ENCODE measurements at regions not wholly inside any gene's neighbourhood (a gene's known extent, or its start where the extent isn't known, plus 50 kb on each side); places are given as distances from the start of the nearest gene placed in this dataset.

GRCh38 chr6:68012822-68013221, 622.3 kb upstream of the ADGRB3 start:
- H4K20me1 ChIP-seq (replicated peaks; ENCODE audit: control insufficient read depth, extremely low read depth, insufficient read depth, low read length) = no peaks in the 10 kb centered on the region
- FAIRE-seq (no peak), DNase-seq (ENCODE audit: low read depth, low spot score) (no peak)
- no TSS peak for BruUV-seq (replicated peaks)
- H3K27me3 ChIP-seq (ENCODE audit: control insufficient read depth in 2 of 2, insufficient read depth in 2 of 2, low read length in 2 of 2) = no peaks in the 10 kb centered on the region
- ChIA-PET CTCF (no interaction called here), POLR2A (no interaction called here)
- no peak overlapping the region for H3K4me3 ChIP-seq (replicated peaks in 1 of 3; ENCODE audit: insufficient read depth in 1 of 3, low read depth in 1 of 3, low read length in 3 of 3)
- TF ChIP-seq CTCF (IDR thresholded peaks at IDR 0.05; ENCODE audit: extremely low read depth in 1 of 2, insufficient read depth in 1 of 2, low read depth in 1 of 2, low read length in 2 of 2) = no peak
- H3K9ac ChIP-seq (replicated peaks; ENCODE audit: extremely low read depth, insufficient read depth, low read length) = no peak overlapping the region
- intact Hi-C loops (cut with micrococcal nuclease) = no loop called here
- no peak overlapping the region for H3K4me2 ChIP-seq (ENCODE audit: insufficient read depth, low read length)
- dilution Hi-C loops (cut with MboI; ENCODE audit: extremely low pct_ligation_motif_present, low sequenced_read_pairs) = no loop called here
- no peak overlapping the region for H2AFZ ChIP-seq (ENCODE audit: low read depth, low read length)
- peaks cover 1% of the 10 kb centered on the region for H3K9me3 ChIP-seq (replicated peaks; ENCODE audit: control insufficient read depth, insufficient read depth, low read length)
- H3K9me1 ChIP-seq (replicated peaks; ENCODE audit: control insufficient read depth, extremely low read depth, insufficient read depth, low read length) = no peaks in the 10 kb centered on the region
- H3K36me3 ChIP-seq (ENCODE audit: control insufficient read depth in 2 of 2, extremely low read depth in 1 of 2, insufficient read depth in 2 of 2, low read length in 2 of 2) = no peaks in the 10 kb centered on the region
- no peaks in the 10 kb centered on the region for H3K4me1 ChIP-seq (ENCODE audit: control insufficient read depth, extremely low read depth, insufficient read depth, low read length)
- no peaks in the 10 kb centered on the region for H3K79me2 ChIP-seq (ENCODE audit: control insufficient read depth, insufficient read depth, low read length)
- no peak overlapping the region for H3K27ac ChIP-seq (ENCODE audit: insufficient read depth, low read depth, low read length)

GRCh38 chr6:68010936-68011335, 624.1 kb upstream of the ADGRB3 start:
- ChIA-PET POLR2A (no interaction called here), CTCF (no interaction called here)
- no peak overlapping the region for H2AFZ ChIP-seq (ENCODE audit: low read depth, low read length)
- no peaks in the 10 kb centered on the region for H4K20me1 ChIP-seq (replicated peaks; ENCODE audit: control insufficient read depth, extremely low read depth, insufficient read depth, low read length)
- peaks cover 1% of the 10 kb centered on the region for H3K9me3 ChIP-seq (replicated peaks; ENCODE audit: control insufficient read depth, insufficient read depth, low read length)
- intact Hi-C loops (cut with micrococcal nuclease) = no loop called here
- FAIRE-seq (no peak), DNase-seq (ENCODE audit: low read depth, low spot score) (no peak)
- no peaks in the 10 kb centered on the region for H3K4me1 ChIP-seq (ENCODE audit: control insufficient read depth, extremely low read depth, insufficient read depth, low read length)
- H3K36me3 ChIP-seq (ENCODE audit: control insufficient read depth in 2 of 2, extremely low read depth in 1 of 2, insufficient read depth in 2 of 2, low read length in 2 of 2) = no peaks in the 10 kb centered on the region
- no peak overlapping the region for H3K9ac ChIP-seq (replicated peaks; ENCODE audit: extremely low read depth, insufficient read depth, low read length)
- dilution Hi-C loops (cut with MboI; ENCODE audit: extremely low pct_ligation_motif_present, low sequenced_read_pairs) = no loop called here
- no peaks in the 10 kb centered on the region for H3K27me3 ChIP-seq (ENCODE audit: control insufficient read depth in 2 of 2, insufficient read depth in 2 of 2, low read length in 2 of 2)
- BruUV-seq (replicated peaks) = no TSS peak
- TF ChIP-seq MYC (IDR thresholded peaks at IDR 0.05; ENCODE audit: low read depth, low read length) = no peak
- no peak for TF ChIP-seq FOS (IDR thresholded peaks at IDR 0.05; ENCODE audit: borderline replicate concordance, insufficient read depth, low read length)
- no peak for TF ChIP-seq POLR2AphosphoS5 (IDR thresholded peaks at IDR 0.05; ENCODE audit: insufficient read depth, low read depth, low read length)
- TF ChIP-seq GATA2 (IDR thresholded peaks at IDR 0.05; ENCODE audit: insufficient read depth, insufficient read length, low read depth, low read length) = no peak
- no peak for TF ChIP-seq JUN (IDR thresholded peaks at IDR 0.05; ENCODE audit: borderline replicate concordance, insufficient read depth, insufficient read length, low read depth)
- TF ChIP-seq MAX (IDR thresholded peaks at IDR 0.05; ENCODE audit: insufficient read depth, insufficient read length) = no peak
- TF ChIP-seq POLR2A (IDR thresholded peaks at IDR 0.05; ENCODE audit: low read depth, low read length) = no peak
- no peak for TF ChIP-seq EZH2 (IDR thresholded peaks at IDR 0.05; ENCODE audit: borderline replicate concordance, low read depth, low read length, severe bottlenecking)
- no peak for TF ChIP-seq CTCF (IDR thresholded peaks at IDR 0.05; ENCODE audit: extremely low read depth in 1 of 2, insufficient read depth in 1 of 2, low read depth in 1 of 2, low read length in 2 of 2)
- H3K27ac ChIP-seq (ENCODE audit: insufficient read depth, low read depth, low read length) = no peak overlapping the region
- no peak overlapping the region for H3K4me2 ChIP-seq (ENCODE audit: insufficient read depth, low read length)
- H3K9me1 ChIP-seq (replicated peaks; ENCODE audit: control insufficient read depth, extremely low read depth, insufficient read depth, low read length) = no peaks in the 10 kb centered on the region
- no peak overlapping the region for H3K4me3 ChIP-seq (replicated peaks in 1 of 3; ENCODE audit: insufficient read depth in 1 of 3, low read depth in 1 of 3, low read length in 3 of 3)
- no peaks in the 10 kb centered on the region for H3K79me2 ChIP-seq (ENCODE audit: control insufficient read depth, insufficient read depth, low read length)

All from endothelial cell of umbilical vein (primary cell).